ENCODE measurements at regions not wholly inside any gene's neighbourhood (a gene's known extent, or its start where the extent isn't known, plus 50 kb on each side); places are given as distances from the start of the nearest gene placed in this dataset.
"Not testable (repeated sequence)": the region's sequence is repeated elsewhere in the genome, so short reads cannot be mapped to it uniquely, and the experiment has no call there.

DNA sequence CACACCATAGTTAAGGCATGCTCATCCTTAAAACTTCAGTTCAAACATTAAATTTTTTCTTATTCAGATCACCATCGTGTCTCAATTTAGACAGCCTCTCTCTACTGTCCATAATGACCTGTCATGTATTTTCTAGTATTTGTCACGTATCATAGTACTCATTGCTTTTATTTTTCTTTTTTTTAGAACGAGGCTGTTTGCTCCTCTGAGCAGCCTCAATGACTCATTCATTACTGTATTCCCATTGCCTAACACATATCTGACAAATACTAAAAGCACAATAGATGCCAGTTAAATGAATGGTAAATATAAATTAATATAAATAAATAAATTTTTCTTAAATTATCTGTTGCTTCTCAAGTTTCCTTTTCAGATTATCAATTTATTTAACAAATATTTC is 245.5 kb downstream of the TUBA3C start:
- Histone ChIP-seq H3K9me2 (ENCODE audit: low read depth, low read length) (no peaks in the 10 kb centered on the region), H3K9me3 (ENCODE audit: low read length) (no peaks in the 10 kb centered on the region)

DNA sequence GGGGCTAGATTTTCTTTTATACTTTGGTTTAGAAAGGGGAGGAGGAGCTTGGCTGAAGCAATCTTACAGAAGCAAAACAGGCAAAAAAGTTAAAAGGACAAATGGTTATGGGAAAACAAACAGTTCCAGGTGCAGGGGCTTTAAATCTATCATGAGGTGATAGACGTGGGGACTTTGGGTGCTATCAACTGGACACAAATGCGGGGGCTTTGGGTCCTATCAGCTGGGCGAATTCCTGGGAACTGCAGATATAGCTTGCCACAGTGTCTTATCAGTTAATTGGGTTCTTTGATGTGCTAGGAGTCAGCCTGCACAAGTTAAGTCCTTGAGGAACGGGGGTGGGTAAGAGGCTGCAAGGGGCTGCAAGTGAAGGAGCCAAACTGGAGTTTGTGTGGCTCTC is 260.6 kb downstream of the TUBA3C start:
- Histone ChIP-seq H4K20me1 (ENCODE audit: insufficient read depth, low read length) (no peaks in the 10 kb centered on the region), H3K9me2 (ENCODE audit: low read depth, low read length) (no peaks in the 10 kb centered on the region), H3K27me3 (ENCODE audit: insufficient read depth, low read length) (no peaks in the 10 kb centered on the region), H3K4me2 (ENCODE audit: low read length) (no peak overlapping the region), H3K79me2 (ENCODE audit: insufficient read depth, low read length) (no peaks in the 10 kb centered on the region), H3F3A (ENCODE audit: insufficient read depth, low read length) (no peaks in the 10 kb centered on the region), H3K4me1 (ENCODE audit: insufficient read depth, low read length, severe bottlenecking) (no peaks in the 10 kb centered on the region), H3K27ac (ENCODE audit: low read depth, low read length, poor library complexity, severe bottlenecking) (no peak overlapping the region), H3K4me3 (ENCODE audit: low read depth, low read length, poor library complexity, severe bottlenecking) (no peak overlapping the region), H2AFZ (ENCODE audit: low read length) (no peak overlapping the region), H3K9me3 (ENCODE audit: low read length) (no peaks in the 10 kb centered on the region), H3K9ac (ENCODE audit: low read length) (no peak overlapping the region), H3K36me3 (ENCODE audit: insufficient read depth, low read length) (no peaks in the 10 kb centered on the region)
- TF ChIP-seq CTCF (IDR thresholded peaks at IDR 0.05; ENCODE audit: low read length) (no peak), EZH2 (IDR thresholded peaks at IDR 0.05; ENCODE audit: borderline replicate concordance, low read length) (no peak)

More for the DNA sequence above, 245.5 kb downstream of the TUBA3C start:
- H3K4me1 ChIP-seq (ENCODE audit: insufficient read depth, low read length, severe bottlenecking): no peaks in the 10 kb centered on the region
- H4K20me1 ChIP-seq (ENCODE audit: insufficient read depth, low read length): no peaks in the 10 kb centered on the region
- no peaks in the 10 kb centered on the region for H3K27me3 ChIP-seq (ENCODE audit: insufficient read depth, low read length)
- no peaks in the 10 kb centered on the region for H3F3A ChIP-seq (ENCODE audit: insufficient read depth, low read length)
- no peak overlapping the region for H2AFZ ChIP-seq (ENCODE audit: low read length)
- no peak for TF ChIP-seq EZH2 (IDR thresholded peaks at IDR 0.05; ENCODE audit: borderline replicate concordance, low read length)
- no peak for TF ChIP-seq CTCF (IDR thresholded peaks at IDR 0.05; ENCODE audit: low read length)
- H3K9ac ChIP-seq (ENCODE audit: low read length): no peak overlapping the region
- H3K4me3 ChIP-seq (ENCODE audit: low read depth, low read length, poor library complexity, severe bottlenecking): no peak overlapping the region
- no peak overlapping the region for H3K27ac ChIP-seq (ENCODE audit: low read depth, low read length, poor library complexity, severe bottlenecking)
- H3K79me2 ChIP-seq (ENCODE audit: insufficient read depth, low read length): no peaks in the 10 kb centered on the region
- no peak overlapping the region for H3K4me2 ChIP-seq (ENCODE audit: low read length)
- no peaks in the 10 kb centered on the region for H3K36me3 ChIP-seq (ENCODE audit: insufficient read depth, low read length)

GRCh38 chr13:18905096-18905495 is 276.5 kb downstream of the TUBA3C start:
- not testable (repeated sequence) for H3K9ac ChIP-seq (ENCODE audit: low read length); H3K9me2 ChIP-seq (ENCODE audit: low read depth, low read length); H4K20me1 ChIP-seq (ENCODE audit: insufficient read depth, low read length); H2AFZ ChIP-seq (ENCODE audit: low read length); H3K27ac ChIP-seq (ENCODE audit: low read depth, low read length, poor library complexity, severe bottlenecking); H3K4me2 ChIP-seq (ENCODE audit: low read length); H3F3A ChIP-seq (ENCODE audit: insufficient read depth, low read length); H3K36me3 ChIP-seq (ENCODE audit: insufficient read depth, low read length); H3K4me3 ChIP-seq (ENCODE audit: low read depth, low read length, poor library complexity, severe bottlenecking); H3K27me3 ChIP-seq (ENCODE audit: insufficient read depth, low read length); H3K9me3 ChIP-seq (ENCODE audit: low read length); H3K4me1 ChIP-seq (ENCODE audit: insufficient read depth, low read length, severe bottlenecking); H3K79me2 ChIP-seq (ENCODE audit: insufficient read depth, low read length)

DNA sequence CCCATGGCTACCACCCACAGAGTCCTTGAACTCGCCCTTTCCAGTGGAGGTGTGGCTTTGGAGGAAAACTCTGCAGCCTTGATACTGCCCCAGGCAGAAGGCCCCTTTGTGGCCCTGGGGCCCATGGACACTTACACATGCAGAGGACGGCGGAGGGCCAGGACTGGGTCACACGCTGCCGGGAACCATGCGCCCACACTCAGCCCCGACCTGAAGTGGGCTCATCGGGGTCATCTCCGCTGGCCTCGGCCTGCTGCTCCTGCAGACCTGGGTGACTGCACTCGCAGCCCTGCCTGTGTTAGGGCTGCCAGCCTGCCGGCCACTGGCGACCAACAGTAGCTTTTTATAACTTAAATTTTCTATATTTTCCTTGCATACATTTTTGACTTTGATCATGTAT is 286.2 kb downstream of the TUBA3C start:
- not testable (repeated sequence) for H3K36me3 ChIP-seq (ENCODE audit: insufficient read depth, low read length); H3K9me3 ChIP-seq (ENCODE audit: low read length); H3K9me2 ChIP-seq (ENCODE audit: low read depth, low read length); H3K27me3 ChIP-seq (ENCODE audit: insufficient read depth, low read length); H3K9ac ChIP-seq (ENCODE audit: low read length); H3K4me3 ChIP-seq (ENCODE audit: low read depth, low read length, poor library complexity, severe bottlenecking); H3K27ac ChIP-seq (ENCODE audit: low read depth, low read length, poor library complexity, severe bottlenecking); H2AFZ ChIP-seq (ENCODE audit: low read length); H3K4me2 ChIP-seq (ENCODE audit: low read length); H3K4me1 ChIP-seq (ENCODE audit: insufficient read depth, low read length, severe bottlenecking); H3K79me2 ChIP-seq (ENCODE audit: insufficient read depth, low read length); H4K20me1 ChIP-seq (ENCODE audit: insufficient read depth, low read length); H3F3A ChIP-seq (ENCODE audit: insufficient read depth, low read length)

- H3K79me2 ChIP-seq (ENCODE audit: insufficient read depth, low read length); H3K4me3 ChIP-seq (ENCODE audit: low read depth, low read length, poor library complexity, severe bottlenecking); H3K27ac ChIP-seq (ENCODE audit: low read depth, low read length, poor library complexity, severe bottlenecking); H3K9me3 ChIP-seq (ENCODE audit: low read length); H4K20me1 ChIP-seq (ENCODE audit: insufficient read depth, low read length); H3F3A ChIP-seq (ENCODE audit: insufficient read depth, low read length); H3K4me1 ChIP-seq (ENCODE audit: insufficient read depth, low read length, severe bottlenecking); H3K9me2 ChIP-seq (ENCODE audit: low read depth, low read length); H3K4me2 ChIP-seq (ENCODE audit: low read length); H3K9ac ChIP-seq (ENCODE audit: low read length); H3K36me3 ChIP-seq (ENCODE audit: insufficient read depth, low read length); H2AFZ ChIP-seq (ENCODE audit: low read length); H3K27me3 ChIP-seq (ENCODE audit: insufficient read depth, low read length): not testable (repeated sequence)
These were observed 290.4 kb downstream of the TUBA3C start for GRCh38 chr13:18891242-18891641.

GRCh38 chr13:18874875-18875789 is 306.5 kb downstream of the TUBA3C start:
- H3F3A ChIP-seq (ENCODE audit: insufficient read depth, low read length); H3K9me3 ChIP-seq (ENCODE audit: low read length); H4K20me1 ChIP-seq (ENCODE audit: insufficient read depth, low read length); H2AFZ ChIP-seq (ENCODE audit: low read length); H3K27me3 ChIP-seq (ENCODE audit: insufficient read depth, low read length); H3K4me1 ChIP-seq (ENCODE audit: insufficient read depth, low read length, severe bottlenecking); H3K9me2 ChIP-seq (ENCODE audit: low read depth, low read length); H3K27ac ChIP-seq (ENCODE audit: low read depth, low read length, poor library complexity, severe bottlenecking); H3K79me2 ChIP-seq (ENCODE audit: insufficient read depth, low read length); H3K36me3 ChIP-seq (ENCODE audit: insufficient read depth, low read length); H3K4me3 ChIP-seq (ENCODE audit: low read depth, low read length, poor library complexity, severe bottlenecking); H3K9ac ChIP-seq (ENCODE audit: low read length); H3K4me2 ChIP-seq (ENCODE audit: low read length): not testable (repeated sequence)
